Psoas muscle (tissue), 7 donors: ENCODE measurements at regions not wholly inside any gene's neighbourhood (a gene's known extent, or its start where the extent isn't known, plus 50 kb on each side); places are given as distances from the start of the nearest gene placed in this dataset.
"Not testable (repeated sequence)": the region's sequence is repeated elsewhere in the genome, so short reads cannot be mapped to it uniquely, and the experiment has no call there.

Source experiments
- ATAC-seq, 4 donors: fragments of 200-7000 bp; cut with Tn5 transposase; one replicate each; pipeline ENCODE4 v1.9.1; 2020; ENCODE audit warnings: moderate library complexity in 3 of 4, mild to moderate bottlenecking in 2 of 4
- DNase-seq, 2 donors: peaks; one replicate each; pipeline ENCODE4 v3.0.0-alpha.2; 2020
- H3K27ac ChIP-seq: fragments of 200-600 bp; one replicate; pipeline ENCODE4 v1.8.0; 2022
- H3K27me3 ChIP-seq, 3 donors: fragments of 200-600 bp in 1 of 3; one replicate each; pipeline versions ENCODE4 v1.6.1 to v1.8.0; 2013 to 2022; ENCODE audit warnings: low read length in 2 of 3, mild to moderate bottlenecking in 2 of 3, moderate library complexity in 1 of 3; ENCODE audit not compliant: insufficient read depth in 3 of 3
- H3K36me3 ChIP-seq, 2 donors: fragments of 200-600 bp in 1 of 2; one replicate each; pipeline versions ENCODE4 v1.6.1 to v1.8.0; 2013 to 2022; ENCODE audit warnings: low read depth in 1 of 2, mild to moderate bottlenecking in 1 of 2, moderate library complexity in 1 of 2; ENCODE audit not compliant: insufficient read depth in 1 of 2
- H3K4me1 ChIP-seq: fragments of 200-600 bp; one replicate; pipeline ENCODE4 v1.8.0; 2022
- H3K4me3 ChIP-seq: fragments of 200-600 bp; one replicate; pipeline ENCODE4 v1.8.0; 2022; ENCODE audit warnings: mild to moderate bottlenecking
- H3K9me3 ChIP-seq: fragments of 200-600 bp; one replicate; pipeline ENCODE4 v1.8.0; 2022
- CTCF ChIP-seq: fragments of 200-600 bp; IDR thresholded peaks from one replicate; pipeline ENCODE4 v1.8.0; 2022; ENCODE audit warnings: antibody characterized with exemption
- WGBS, 3 donors: extraction: QIAGEN DNeasy Blood & Tissue Kit; methylation state at CpG; one replicate each; pipeline versions ENCODE4 v1.1.6 to v1.1.7; 2013; 5-methylcytosine and 5-hydroxymethylcytosine counted together
- intact Hi-C, 2 donors: fragments of 100-400 bp; cut with DNase I; formaldehyde crosslinking; loops; one replicate each; pipeline versions ENCODE4 v1.11.0 to v1.14.2; 2022
- donor health status: healthy with polysubstance abuse.
- donor health status: DM: no; HTN: no; CAD: no; lungs with moderate emphysema.
- donor health status: Bipolar disorder and iron deficiency.
- donor health status: healthy.
- donor health status: DM: yes; HTN: yes; CAD: no.
- donor health status: DM: no; HTN: no; CAD: no.
- donor health status: DM: yes; HTN: yes; CAD: no.

- DNase-seq = no peak
- H3K4me1 ChIP-seq = no peaks in the 10 kb centered on the region
- no peak overlapping the region for H3K4me3 ChIP-seq
- 95 to 98% (median 97%) methylated on average over 20 to 21 of the region's 21 CpGs for WGBS, 3 donors
- no peaks in the 10 kb centered on the region for H3K9me3 ChIP-seq
- intact Hi-C loops = loop anchor here (10.0 kb wide), 2 partner anchors 94 to 364 kb away; no protein-coding TSS in a partner anchor
- H3K27ac ChIP-seq = no peak overlapping the region
- H3K36me3 ChIP-seq = no peaks in the 10 kb centered on the region
- no peak for ATAC-seq
- H3K27me3 ChIP-seq = no peaks in the 10 kb centered on the region
- no peak for TF ChIP-seq CTCF
Observed at GRCh38 chr12:29888777-29889176, 105.0 kb upstream of the TMTC1 start.

GRCh38 chr12:29884957-29885356, 101.2 kb upstream of the TMTC1 start:
- H3K27me3 ChIP-seq, H3K27ac ChIP-seq, H3K36me3 ChIP-seq, H3K4me1 ChIP-seq, ATAC-seq, H3K9me3 ChIP-seq, H3K4me3 ChIP-seq, DNase-seq: not testable (repeated sequence)
- 55 to 94% (median 71%) methylated on average over 3 to 4 of the region's 4 CpGs for WGBS, 3 donors
- intact Hi-C loops = loop anchor here (10.0 kb wide), 2 partner anchors 90 to 360 kb away; no protein-coding TSS in a partner anchor

GRCh38 chr12:29883941-29884554, 100.3 kb upstream of the TMTC1 start:
- H3K27me3 ChIP-seq = no peaks in the 10 kb centered on the region
- 23 to 44% (median 24%) methylated on average over 4 of the region's 4 CpGs for WGBS, 3 donors
- H3K36me3 ChIP-seq = no peaks in the 10 kb centered on the region
- DNase-seq (no peak), ATAC-seq (no peak)
- H3K9me3 ChIP-seq = no peaks in the 10 kb centered on the region
- intact Hi-C loops = loop anchor here (10.0 kb wide), 2 partner anchors 89 to 359 kb away; no protein-coding TSS in a partner anchor
- H3K27ac ChIP-seq = no peak overlapping the region
- TF ChIP-seq CTCF = no peak
- H3K4me1 ChIP-seq = no peaks in the 10 kb centered on the region
- H3K4me3 ChIP-seq = no peak overlapping the region

- no peak for ATAC-seq
- DNase-seq = no peak
- H3K27me3 ChIP-seq = no peaks in the 10 kb centered on the region
- TF ChIP-seq CTCF = no peak
- intact Hi-C loops = loop anchor here (10.0 kb wide), 2 partner anchors 89 to 359 kb away; no protein-coding TSS in a partner anchor
- no peaks in the 10 kb centered on the region for H3K9me3 ChIP-seq
- H3K4me1 ChIP-seq = no peaks in the 10 kb centered on the region
- no peak overlapping the region for H3K4me3 ChIP-seq
- no peaks in the 10 kb centered on the region for H3K36me3 ChIP-seq
- no peak overlapping the region for H3K27ac ChIP-seq
Observed at GRCh38 chr12:29883525-29883924, 99.8 kb upstream of the TMTC1 start.

GRCh38 chr12:29882846-29883245, 99.1 kb upstream of the TMTC1 start:
- intact Hi-C loops = loop anchor here (10.0 kb wide), 2 partner anchors 88 to 358 kb away; no protein-coding TSS in a partner anchor
- Histone ChIP-seq H3K36me3 (no peaks in the 10 kb centered on the region), H3K27ac (no peak overlapping the region), H3K9me3 (no peaks in the 10 kb centered on the region), H3K27me3 (no peaks in the 10 kb centered on the region), H3K4me3 (no peak overlapping the region), H3K4me1 (no peaks in the 10 kb centered on the region)
- TF ChIP-seq CTCF = no peak
- 15 to 28% (median 20%) methylated on average over 2 of the region's 2 CpGs for WGBS, 3 donors
- no peak for ATAC-seq
- DNase-seq = no peak
